Stimulated activated naive B cell treated with anti-CD40 and anti-IgM and Interleukin-4, amounts not matched to agents 10 μg/mL and 1 μg/mL and 100 μg/mL, for 72 hours (primary cell): ENCODE measurements at regions not wholly inside any gene's neighbourhood (a gene's known extent, or its start where the extent isn't known, plus 50 kb on each side); places are given as distances from the start of the nearest gene placed in this dataset.
"Not testable (repeated sequence)": the region's sequence is repeated elsewhere in the genome, so short reads cannot be mapped to it uniquely, and the experiment has no call there.

Source experiments
- ATAC-seq, 2 donors: fragments of 150-1000 bp; cut with Tn5 transposase; replicated peaks; 2 replicates each; pipeline ENCODE4 v1.10.0; 2021; ENCODE audit warnings: moderate library complexity in 1 of 2
- DNase-seq: peaks from one replicate; pipeline ENCODE4 v3.0.0; 2021
- H3K27ac Mint-ChIP-seq: one replicate; pipeline ENCODE4 v1.8.0; 2022; ENCODE audit warnings: mild to moderate bottlenecking, mixed read lengths
- H3K27me3 Mint-ChIP-seq, 2 donors: one replicate each; pipeline ENCODE4 v1.8.0; 2022; ENCODE audit warnings: mixed read lengths in 2 of 2
- H3K36me3 Mint-ChIP-seq, 2 donors: one replicate each; pipeline ENCODE4 v1.8.0; 2022; ENCODE audit warnings: mixed read lengths in 2 of 2, mild to moderate bottlenecking in 1 of 2
- H3K4me1 Mint-ChIP-seq, 2 donors: one replicate each; pipeline ENCODE4 v1.8.0; 2022; ENCODE audit warnings: mixed read lengths in 2 of 2, mild to moderate bottlenecking in 1 of 2
- H3K4me3 Mint-ChIP-seq, 2 donors: one replicate each; pipeline ENCODE4 v1.8.0; 2022; ENCODE audit warnings: mild to moderate bottlenecking in 2 of 2, mixed read lengths in 2 of 2, moderate library complexity in 1 of 2
- H3K9me3 Mint-ChIP-seq, 2 donors: one replicate each; pipeline ENCODE4 v1.8.0; 2022; ENCODE audit warnings: mixed read lengths in 2 of 2, mild to moderate bottlenecking in 1 of 2

DNA sequence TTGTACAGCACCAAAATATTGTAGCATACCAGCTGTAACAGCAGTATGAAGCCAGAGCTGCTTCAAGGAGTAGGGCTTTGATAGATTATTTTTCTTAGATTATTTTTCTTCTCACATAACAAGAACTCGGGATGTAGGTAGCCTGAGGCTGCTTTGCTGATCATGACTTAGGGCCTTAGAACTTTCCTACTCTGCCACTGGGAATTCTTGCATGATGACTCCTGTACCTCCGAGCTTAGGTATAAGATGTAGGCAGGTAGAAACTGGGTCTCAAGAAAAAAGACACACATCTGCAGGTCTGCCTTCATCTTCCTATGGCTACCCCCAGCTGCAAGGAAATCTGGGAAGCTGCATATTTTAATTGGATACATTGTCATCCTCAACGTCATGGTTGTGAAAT is 115.9 kb upstream of the PNPLA4 start:
- H3K27me3 Mint-ChIP-seq = peaks cover 0 to 4% of the 10 kb centered on the region in 2 donors
- peaks cover 1 to 8% of the 10 kb centered on the region in 2 donors for H3K4me1 Mint-ChIP-seq
- DNase-seq (no peak), ATAC-seq (no peak)
- H3K27ac Mint-ChIP-seq = no peak overlapping the region
- peaks cover 0 to 8% of the 10 kb centered on the region in 2 donors for H3K36me3 Mint-ChIP-seq
- H3K9me3 Mint-ChIP-seq = peaks cover 6 to 8% of the 10 kb centered on the region in 2 donors
- no peak overlapping the region for H3K4me3 Mint-ChIP-seq

GRCh38 chrX:8042304-8042703 is 115.1 kb upstream of the PNPLA4 start:
- peaks cover 0 to 4% of the 10 kb centered on the region in 2 donors for H3K27me3 Mint-ChIP-seq
- no peak for DNase-seq
- peaks cover 0 to 8% of the 10 kb centered on the region in 2 donors for H3K36me3 Mint-ChIP-seq

DNA sequence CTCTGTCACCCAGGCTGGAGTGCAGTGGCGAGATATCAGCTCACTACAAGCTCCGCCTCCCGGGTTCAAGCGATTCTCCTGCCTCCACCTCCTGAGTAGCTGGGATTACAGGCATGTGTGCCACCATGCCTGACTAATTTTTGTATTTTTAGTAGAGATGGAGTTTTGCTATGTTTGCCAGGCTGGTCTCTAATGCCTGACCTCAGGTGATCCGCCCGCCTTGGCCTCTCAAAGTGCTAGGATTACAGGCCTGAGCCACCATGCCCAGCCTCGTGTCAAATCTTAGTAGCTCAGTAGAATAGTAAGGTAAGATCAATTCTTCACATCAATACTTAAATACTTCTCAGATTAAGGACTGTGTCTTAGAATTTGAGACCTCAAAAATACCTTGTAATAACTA is 112.5 kb upstream of the PNPLA4 start:
- not testable (repeated sequence) for H3K9me3 Mint-ChIP-seq, H3K27me3 Mint-ChIP-seq, H3K4me3 Mint-ChIP-seq, H3K36me3 Mint-ChIP-seq, ATAC-seq, DNase-seq, H3K27ac Mint-ChIP-seq
- peaks cover 7 to 12% of the 10 kb centered on the region in 2 donors for H3K4me1 Mint-ChIP-seq

More at GRCh38 chrX:8042304-8042703, 115.1 kb upstream of the PNPLA4 start:
- ATAC-seq = peak in 1 of 2 donors; percentile 36
- H3K27ac Mint-ChIP-seq = no peak overlapping the region
- no peak overlapping the region for H3K4me3 Mint-ChIP-seq
- peaks cover 6 to 8% of the 10 kb centered on the region in 2 donors for H3K9me3 Mint-ChIP-seq
- H3K4me1 Mint-ChIP-seq = peaks cover 7 to 12% of the 10 kb centered on the region in 2 donors

GRCh38 chrX:8037593-8038348 is 110.6 kb upstream of the PNPLA4 start:
- Mint-ChIP-seq H3K36me3 (no peaks in the 10 kb centered on the region), H3K9me3 (no peaks in the 10 kb centered on the region)
- ATAC-seq = no peak

DNA sequence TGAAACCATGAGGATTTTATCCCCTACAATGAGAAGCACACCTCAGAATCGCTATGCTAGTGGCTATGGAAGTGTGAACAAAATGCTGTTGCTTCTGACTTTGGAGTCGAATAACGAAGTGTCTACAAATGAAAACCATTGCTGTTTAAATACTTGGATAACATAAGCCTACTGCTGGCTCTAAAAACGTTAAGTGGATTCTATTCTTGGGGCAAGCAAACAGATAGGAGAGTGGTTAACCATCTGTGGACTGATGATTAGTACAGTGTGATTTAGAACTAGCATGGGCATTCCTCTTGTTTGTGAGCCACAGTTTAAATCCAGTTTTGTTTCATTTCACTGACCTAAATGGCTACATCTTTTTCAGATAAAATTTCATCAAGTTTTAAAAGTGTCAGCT is 109.7 kb upstream of the PNPLA4 start:
- no peak for ATAC-seq
- Mint-ChIP-seq H3K27me3 (no peaks in the 10 kb centered on the region), H3K4me3 (no peak overlapping the region), H3K4me1 (peaks cover 10 to 12% of the 10 kb centered on the region in 2 donors), H3K27ac (no peak overlapping the region), H3K9me3 (no peaks in the 10 kb centered on the region), H3K36me3 (no peaks in the 10 kb centered on the region)
- DNase-seq = no peak

More at GRCh38 chrX:8037593-8038348, 110.6 kb upstream of the PNPLA4 start:
- H3K4me3 Mint-ChIP-seq = peak overlapping the region in 1 of 2 donors; percentile 14
- no peaks in the 10 kb centered on the region for H3K27me3 Mint-ChIP-seq
- peaks cover 10 to 12% of the 10 kb centered on the region in 2 donors for H3K4me1 Mint-ChIP-seq
- no peak for DNase-seq
- H3K27ac Mint-ChIP-seq = no peak overlapping the region

DNA sequence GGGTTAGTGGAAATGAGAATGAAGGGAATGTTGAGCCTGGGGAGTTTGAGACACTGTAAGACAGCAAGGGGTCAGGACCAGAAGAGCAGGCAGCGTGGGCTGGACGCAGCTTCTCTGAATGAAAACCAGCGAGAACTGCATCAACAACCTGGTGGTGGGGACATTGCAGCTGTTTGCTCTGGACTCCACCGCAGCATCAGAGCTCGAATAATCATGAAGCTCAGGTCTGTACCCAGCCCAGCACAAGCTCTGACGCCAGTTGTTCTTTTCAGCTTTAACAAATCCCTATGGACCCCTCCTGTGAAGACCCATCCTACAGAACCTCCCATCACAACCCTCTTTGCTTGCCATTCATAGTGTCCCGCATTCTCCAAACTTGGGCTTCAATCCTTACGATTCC is 106.8 kb upstream of the PNPLA4 start:
- H3K36me3 Mint-ChIP-seq = no peaks in the 10 kb centered on the region
- no peaks in the 10 kb centered on the region for H3K9me3 Mint-ChIP-seq
- no peak for ATAC-seq
- H3K4me3 Mint-ChIP-seq = no peak overlapping the region
- no peak for DNase-seq
- H3K27me3 Mint-ChIP-seq = no peaks in the 10 kb centered on the region
- H3K27ac Mint-ChIP-seq = no peak overlapping the region
- H3K4me1 Mint-ChIP-seq = peaks cover 10 to 12% of the 10 kb centered on the region in 2 donors

DNA sequence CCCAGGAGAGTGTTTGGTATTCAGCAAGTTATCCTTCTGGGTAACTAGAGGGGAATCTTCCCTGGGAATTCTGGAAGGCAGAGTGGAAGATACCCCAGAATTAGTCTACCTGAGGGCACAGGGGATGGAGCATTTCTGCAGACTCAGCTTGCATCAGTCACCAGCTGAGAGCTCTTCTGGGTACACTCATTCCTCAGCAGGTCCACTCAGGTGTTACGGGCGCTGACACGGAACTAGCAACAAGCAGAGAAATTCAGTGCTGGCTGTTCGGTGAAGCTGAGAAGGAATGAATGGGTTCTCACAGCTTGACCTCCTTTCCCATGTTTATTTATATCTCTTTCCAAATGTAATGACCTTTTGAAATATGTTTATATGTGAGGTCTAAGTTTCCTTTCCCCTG is 106.0 kb upstream of the PNPLA4 start:
- Mint-ChIP-seq H3K27ac (no peak overlapping the region), H3K4me3 (no peak overlapping the region), H3K36me3 (no peaks in the 10 kb centered on the region), H3K4me1 (peaks cover 7 to 9% of the 10 kb centered on the region in 2 donors), H3K9me3 (no peaks in the 10 kb centered on the region), H3K27me3 (no peaks in the 10 kb centered on the region)
- ATAC-seq (no peak), DNase-seq (no peak)

- H3K4me1 Mint-ChIP-seq = peaks cover 0 to 2% of the 10 kb centered on the region in 2 donors
Measured at GRCh38 chrX:8030361-8030760, 103.1 kb upstream of the PNPLA4 start.

GRCh38 chrX:8027827-8028226 is 100.6 kb upstream of the PNPLA4 start:
- Mint-ChIP-seq H3K27me3 (peaks cover 0 to 5% of the 10 kb centered on the region in 2 donors), H3K9me3 (peaks cover 4 to 8% of the 10 kb centered on the region in 2 donors), H3K4me3 (no peak overlapping the region), H3K27ac (no peak overlapping the region), H3K4me1 (no peaks in the 10 kb centered on the region), H3K36me3 (peaks cover 0 to 7% of the 10 kb centered on the region in 2 donors)
- ATAC-seq = no peak
- no peak for DNase-seq

More at GRCh38 chrX:8030361-8030760, 103.1 kb upstream of the PNPLA4 start:
- H3K4me3 Mint-ChIP-seq = no peak overlapping the region
- H3K27ac Mint-ChIP-seq = no peak overlapping the region
- peaks cover 2 to 8% of the 10 kb centered on the region in 2 donors for H3K9me3 Mint-ChIP-seq
- ATAC-seq = no peak
- H3K27me3 Mint-ChIP-seq = peaks cover 0 to 5% of the 10 kb centered on the region in 2 donors
- peaks cover 0 to 7% of the 10 kb centered on the region in 2 donors for H3K36me3 Mint-ChIP-seq
- DNase-seq = no peak

DNA sequence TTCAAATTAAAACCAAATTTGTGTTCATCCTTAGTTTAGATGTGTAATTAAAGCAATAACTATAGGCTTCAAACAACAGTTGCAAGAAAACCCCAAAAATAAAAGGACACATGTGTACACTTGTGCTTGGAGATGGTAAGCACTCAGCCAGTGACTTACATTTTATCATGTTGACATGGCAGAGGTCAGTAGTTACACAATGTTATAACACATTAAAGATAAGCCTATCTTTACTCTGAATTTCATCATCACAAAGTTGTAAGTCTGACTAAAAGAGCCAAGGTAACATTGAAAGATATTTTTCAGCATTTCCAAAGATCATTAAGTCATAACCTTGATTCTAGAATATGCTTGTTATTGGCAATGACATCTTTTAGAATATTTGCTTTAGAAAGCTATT is 98.5 kb upstream of the PNPLA4 start:
- Mint-ChIP-seq H3K27ac (no peak overlapping the region), H3K27me3 (peaks cover 0 to 5% of the 10 kb centered on the region in 2 donors), H3K4me3 (no peak overlapping the region), H3K36me3 (peaks cover 0 to 7% of the 10 kb centered on the region in 2 donors), H3K4me1 (no peaks in the 10 kb centered on the region), H3K9me3 (peaks cover 4 to 8% of the 10 kb centered on the region in 2 donors)
- ATAC-seq (no peak), DNase-seq (no peak)

DNA sequence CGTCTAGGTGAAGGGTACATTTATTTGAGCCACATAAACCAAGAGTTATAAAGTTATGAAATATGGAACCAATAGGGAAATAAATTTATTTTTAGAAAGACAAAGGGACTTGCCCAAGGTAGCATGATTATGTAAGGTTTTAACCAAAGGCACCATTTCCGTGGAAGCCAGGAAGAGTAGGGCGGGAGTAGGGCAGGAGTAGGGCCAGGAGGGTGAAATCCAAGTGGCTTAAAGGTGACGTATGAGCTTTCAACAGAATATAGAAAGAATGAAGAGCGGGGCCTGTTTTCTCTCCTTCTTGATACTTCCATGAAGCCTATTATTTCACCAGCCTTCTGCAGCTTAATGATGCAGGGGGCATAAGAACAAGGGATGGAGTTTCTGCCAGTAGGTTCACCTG is 91.7 kb upstream of the PNPLA4 start:
- DNase-seq = no peak
- H3K9me3 Mint-ChIP-seq = peaks cover 0 to 2% of the 10 kb centered on the region in 2 donors
- H3K4me1 Mint-ChIP-seq = no peaks in the 10 kb centered on the region
- H3K36me3 Mint-ChIP-seq = no peaks in the 10 kb centered on the region
- H3K27me3 Mint-ChIP-seq = no peaks in the 10 kb centered on the region
- H3K4me3 Mint-ChIP-seq = no peak overlapping the region
- H3K27ac Mint-ChIP-seq = no peak overlapping the region
- ATAC-seq = no peak

GRCh38 chrX:8010105-8010504 is 82.9 kb upstream of the PNPLA4 start:
- Mint-ChIP-seq H3K27ac (no peak overlapping the region), H3K4me3 (no peak overlapping the region), H3K27me3 (no peaks in the 10 kb centered on the region), H3K9me3 (no peaks in the 10 kb centered on the region), H3K4me1 (peaks cover 0 to 4% of the 10 kb centered on the region in 2 donors), H3K36me3 (no peaks in the 10 kb centered on the region)
- ATAC-seq (no peak), DNase-seq (no peak)

DNA sequence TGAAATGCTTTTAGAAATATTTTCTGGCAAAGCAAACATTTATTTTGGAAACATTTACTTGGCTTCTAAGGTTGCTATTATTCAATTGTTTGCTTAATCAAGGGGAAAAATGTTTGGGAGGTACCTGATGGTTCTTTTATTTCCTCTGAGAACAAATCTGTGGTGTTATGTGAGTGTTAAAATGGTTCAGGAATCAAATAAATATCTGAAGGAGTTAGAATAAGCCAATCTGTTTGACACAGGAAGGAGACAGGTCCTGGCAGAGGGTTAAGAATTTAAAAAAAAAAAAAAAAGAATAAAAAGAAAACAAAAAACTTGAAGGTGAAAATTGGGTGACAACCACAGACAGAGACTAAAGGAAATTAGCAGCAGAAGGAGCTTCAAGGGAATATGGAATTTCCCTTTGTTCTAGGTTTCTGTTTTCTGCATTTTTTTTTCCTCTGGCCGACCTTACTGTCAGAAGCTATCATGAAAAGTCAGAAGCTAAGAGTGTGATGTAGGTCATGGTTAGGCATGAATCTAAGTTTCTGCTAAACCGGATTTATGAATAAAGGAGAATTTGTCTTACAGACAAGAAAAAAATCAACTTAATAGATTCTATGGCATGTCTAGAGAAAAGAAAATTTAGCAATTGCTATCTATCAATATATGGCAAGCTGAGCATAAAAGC is 78.6 kb upstream of the PNPLA4 start:
- peaks cover 0 to 2% of the 10 kb centered on the region in 2 donors for H3K9me3 Mint-ChIP-seq
- no peak overlapping the region for H3K4me3 Mint-ChIP-seq
- H3K27ac Mint-ChIP-seq = no peak overlapping the region
- H3K36me3 Mint-ChIP-seq = peaks cover 0 to 2% of the 10 kb centered on the region in 2 donors
- H3K4me1 Mint-ChIP-seq = peaks cover 0 to 1% of the 10 kb centered on the region in 2 donors
- H3K27me3 Mint-ChIP-seq = no peaks in the 10 kb centered on the region
- ATAC-seq (no peak), DNase-seq (no peak)

DNA sequence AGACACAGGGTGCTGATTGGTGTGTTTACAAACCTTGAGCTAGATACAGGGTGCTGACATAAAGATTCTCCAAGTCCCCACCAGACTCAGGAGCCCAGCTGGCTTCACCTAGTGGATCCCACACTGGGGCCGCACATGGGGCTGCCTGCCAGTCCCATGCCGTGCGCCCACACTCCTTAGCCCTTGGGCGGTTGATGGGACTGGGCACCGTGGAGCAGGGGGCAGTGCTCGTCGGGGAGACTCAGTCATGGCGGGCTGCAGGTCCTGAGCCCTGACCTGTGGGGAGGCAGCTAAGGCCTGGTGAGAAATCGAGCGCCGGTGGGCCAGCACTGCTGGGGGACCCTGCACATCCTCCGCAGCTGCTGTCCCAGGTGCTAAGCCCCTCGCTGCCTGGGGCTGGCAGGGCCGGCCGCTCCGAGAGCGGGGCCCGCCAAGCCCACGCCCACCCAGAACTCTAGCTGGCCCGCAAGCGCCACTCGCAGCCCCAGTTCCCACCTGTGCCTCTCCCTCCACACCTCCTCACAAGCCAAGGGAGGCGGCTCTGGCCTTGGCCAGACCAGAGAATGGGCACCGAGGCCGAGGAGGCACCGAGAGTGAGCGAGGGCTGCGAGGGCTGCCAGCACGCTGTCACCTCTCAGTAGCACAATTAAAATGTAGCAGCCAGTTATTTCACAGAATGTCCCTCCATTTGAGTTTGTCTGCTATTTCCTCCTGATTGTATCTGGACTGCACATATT is 76.1 kb upstream of the PNPLA4 start:
- no peak overlapping the region for H3K4me3 Mint-ChIP-seq
- no peaks in the 10 kb centered on the region for H3K4me1 Mint-ChIP-seq
- no peak overlapping the region for H3K27ac Mint-ChIP-seq
- H3K9me3 Mint-ChIP-seq = peaks cover 0 to 5% of the 10 kb centered on the region in 2 donors
- ATAC-seq (no peak), DNase-seq (no peak)
- H3K36me3 Mint-ChIP-seq = peaks cover 0 to 4% of the 10 kb centered on the region in 2 donors
- H3K27me3 Mint-ChIP-seq = no peaks in the 10 kb centered on the region
